ENCODE measurements at regions not wholly inside any gene's neighbourhood (a gene's known extent, or its start where the extent isn't known, plus 50 kb on each side); places are given as distances from the start of the nearest gene placed in this dataset.
"Not testable (repeated sequence)": the region's sequence is repeated elsewhere in the genome, so short reads cannot be mapped to it uniquely, and the experiment has no call there.

GRCh38 chr4:55269470-55269869 is 76.6 kb upstream of the SRD5A3 start:
- Mint-ChIP-seq H3K27ac (no peak overlapping the region), H3K4me1 (ENCODE audit: low read depth) (no peaks in the 10 kb centered on the region), H3K9me3 (no peaks in the 10 kb centered on the region), H3K4me3 (no peak overlapping the region), H3K27me3 (peaks cover 5% of the 10 kb centered on the region), H3K36me3 (ENCODE audit: low read depth) (no peaks in the 10 kb centered on the region)
- intact Hi-C loops (cut with micrococcal nuclease): no loop called here

- Mint-ChIP-seq H3K4me3 (no peak overlapping the region), H3K9me3 (no peaks in the 10 kb centered on the region), H3K36me3 (ENCODE audit: low read depth) (no peaks in the 10 kb centered on the region), H3K27ac (no peak overlapping the region), H3K4me1 (ENCODE audit: low read depth) (no peaks in the 10 kb centered on the region), H3K27me3 (peaks cover 5% of the 10 kb centered on the region)
- intact Hi-C loops (cut with micrococcal nuclease): no loop called here
Measured at GRCh38 chr4:55269995-55270394, 76.0 kb upstream of the SRD5A3 start.

- Mint-ChIP-seq H3K27me3 (peaks cover 5% of the 10 kb centered on the region), H3K36me3 (ENCODE audit: low read depth) (no peaks in the 10 kb centered on the region), H3K9me3 (no peaks in the 10 kb centered on the region), H3K4me1 (ENCODE audit: low read depth) (no peaks in the 10 kb centered on the region), H3K27ac (no peak overlapping the region), H3K4me3 (no peak overlapping the region)
- intact Hi-C loops (cut with micrococcal nuclease): no loop called here
Measured at GRCh38 chr4:55270481-55270880, 75.6 kb upstream of the SRD5A3 start.

GRCh38 chr4:55272102-55272501 is 73.9 kb upstream of the SRD5A3 start:
- Mint-ChIP-seq H3K9me3 (no peaks in the 10 kb centered on the region), H3K27me3 (peaks cover 4% of the 10 kb centered on the region), H3K36me3 (ENCODE audit: low read depth) (no peaks in the 10 kb centered on the region), H3K27ac (no peak overlapping the region), H3K4me1 (ENCODE audit: low read depth) (no peaks in the 10 kb centered on the region), H3K4me3 (no peak overlapping the region)
- intact Hi-C loops (cut with micrococcal nuclease): no loop called here

- Mint-ChIP-seq H3K9me3 (no peaks in the 10 kb centered on the region), H3K36me3 (ENCODE audit: low read depth) (no peaks in the 10 kb centered on the region), H3K27me3 (peaks cover 3% of the 10 kb centered on the region), H3K4me1 (ENCODE audit: low read depth) (no peaks in the 10 kb centered on the region), H3K4me3 (no peak overlapping the region), H3K27ac (no peak overlapping the region)
- intact Hi-C loops (cut with micrococcal nuclease): no loop called here
Measured at GRCh38 chr4:55272589-55272988, 73.5 kb upstream of the SRD5A3 start.

- H3K9me3 Mint-ChIP-seq: peaks cover 10% of the 10 kb centered on the region
- H3K4me3 Mint-ChIP-seq: no peak overlapping the region
- intact Hi-C loops (cut with micrococcal nuclease): no loop called here
- H3K36me3 Mint-ChIP-seq (ENCODE audit: low read depth): no peaks in the 10 kb centered on the region
- H3K4me1 Mint-ChIP-seq (ENCODE audit: low read depth): no peaks in the 10 kb centered on the region
- H3K27ac Mint-ChIP-seq: no peak overlapping the region
- peaks cover 3% of the 10 kb centered on the region for H3K27me3 Mint-ChIP-seq
Measured at GRCh38 chr4:55277011-55277410, 69.0 kb upstream of the SRD5A3 start.

- Mint-ChIP-seq H3K4me1 (ENCODE audit: low read depth) (no peaks in the 10 kb centered on the region), H3K27ac (no peak overlapping the region)
Measured at GRCh38 chr4:55278316-55278715, 67.7 kb upstream of the SRD5A3 start.

GRCh38 chr4:55280474-55280873 is 65.6 kb upstream of the SRD5A3 start:
- H3K4me3 Mint-ChIP-seq; H3K27ac Mint-ChIP-seq; H3K27me3 Mint-ChIP-seq; intact Hi-C loops (cut with micrococcal nuclease); H3K36me3 Mint-ChIP-seq (ENCODE audit: low read depth); H3K4me1 Mint-ChIP-seq (ENCODE audit: low read depth): not testable (repeated sequence)
- peaks cover 43% of the 10 kb centered on the region for H3K9me3 Mint-ChIP-seq

More at GRCh38 chr4:55278316-55278715, 67.7 kb upstream of the SRD5A3 start:
- H3K27me3 Mint-ChIP-seq: peaks cover under 1% of the 10 kb centered on the region
- H3K36me3 Mint-ChIP-seq (ENCODE audit: low read depth): no peaks in the 10 kb centered on the region
- intact Hi-C loops (cut with micrococcal nuclease): no loop called here
- H3K4me3 Mint-ChIP-seq: no peak overlapping the region
- H3K9me3 Mint-ChIP-seq: peaks cover 23% of the 10 kb centered on the region

GRCh38 chr4:55281118-55281683 is 64.8 kb upstream of the SRD5A3 start:
- H3K4me1 Mint-ChIP-seq (ENCODE audit: low read depth); intact Hi-C loops (cut with micrococcal nuclease); H3K4me3 Mint-ChIP-seq; H3K36me3 Mint-ChIP-seq (ENCODE audit: low read depth); H3K27me3 Mint-ChIP-seq; H3K27ac Mint-ChIP-seq: not testable (repeated sequence)
- H3K9me3 Mint-ChIP-seq: peaks cover 48% of the 10 kb centered on the region

- Mint-ChIP-seq H3K4me1 (ENCODE audit: low read depth) (no peaks in the 10 kb centered on the region), H3K4me3 (no peak overlapping the region), H3K27me3 (no peaks in the 10 kb centered on the region), H3K36me3 (ENCODE audit: low read depth) (no peaks in the 10 kb centered on the region), H3K9me3 (peaks cover 48% of the 10 kb centered on the region), H3K27ac (no peak overlapping the region)
- intact Hi-C loops (cut with micrococcal nuclease): no loop called here
Measured at GRCh38 chr4:55284331-55284730, 61.7 kb upstream of the SRD5A3 start.

GRCh38 chr4:55291227-55291640 is 54.8 kb upstream of the SRD5A3 start:
- Mint-ChIP-seq H3K27me3 (no peaks in the 10 kb centered on the region), H3K9me3 (no peaks in the 10 kb centered on the region), H3K36me3 (ENCODE audit: low read depth) (no peaks in the 10 kb centered on the region), H3K27ac (no peak overlapping the region), H3K4me1 (ENCODE audit: low read depth) (no peaks in the 10 kb centered on the region), H3K4me3 (no peak overlapping the region)
- intact Hi-C loops (cut with micrococcal nuclease): no loop called here

GRCh38 chr4:55296096-55296495 is 49.9 kb upstream of the SRD5A3 start:
- no peaks in the 10 kb centered on the region for H3K36me3 Mint-ChIP-seq (ENCODE audit: low read depth)
- no peaks in the 10 kb centered on the region for H3K27me3 Mint-ChIP-seq
- no peak overlapping the region for H3K4me3 Mint-ChIP-seq
- peaks cover 18% of the 10 kb centered on the region for H3K9me3 Mint-ChIP-seq
- no peaks in the 10 kb centered on the region for H3K4me1 Mint-ChIP-seq (ENCODE audit: low read depth)
- intact Hi-C loops (cut with micrococcal nuclease): no loop called here
- H3K27ac Mint-ChIP-seq: no peak overlapping the region
